Epithelial cell of esophagus (primary cell): ENCODE measurements at regions not wholly inside any gene's neighbourhood (a gene's known extent, or its start where the extent isn't known, plus 50 kb on each side); places are given as distances from the start of the nearest gene placed in this dataset.

Experiments used
- DNase-seq: peaks from one replicate; pipeline ENCODE4 v3.0.0; 2010; ENCODE audit warnings: low read depth
- H3K4me3 ChIP-seq: 2 replicates; pipeline ENCODE4 v1.5.1; 2011; ENCODE audit warnings: mild to moderate bottlenecking, low read length, control low read depth
- TF ChIP-seq, protein P1 (sequence below): IDR thresholded peaks from 2 replicates; pipeline ENCODE4 v1.5.1; 2011; ENCODE audit warnings: low read depth, mild to moderate bottlenecking, low read length, control low read depth, inconsistent platforms; ENCODE audit not compliant: insufficient read depth; ENCODE audit errors: missing control alignments

DNA sequence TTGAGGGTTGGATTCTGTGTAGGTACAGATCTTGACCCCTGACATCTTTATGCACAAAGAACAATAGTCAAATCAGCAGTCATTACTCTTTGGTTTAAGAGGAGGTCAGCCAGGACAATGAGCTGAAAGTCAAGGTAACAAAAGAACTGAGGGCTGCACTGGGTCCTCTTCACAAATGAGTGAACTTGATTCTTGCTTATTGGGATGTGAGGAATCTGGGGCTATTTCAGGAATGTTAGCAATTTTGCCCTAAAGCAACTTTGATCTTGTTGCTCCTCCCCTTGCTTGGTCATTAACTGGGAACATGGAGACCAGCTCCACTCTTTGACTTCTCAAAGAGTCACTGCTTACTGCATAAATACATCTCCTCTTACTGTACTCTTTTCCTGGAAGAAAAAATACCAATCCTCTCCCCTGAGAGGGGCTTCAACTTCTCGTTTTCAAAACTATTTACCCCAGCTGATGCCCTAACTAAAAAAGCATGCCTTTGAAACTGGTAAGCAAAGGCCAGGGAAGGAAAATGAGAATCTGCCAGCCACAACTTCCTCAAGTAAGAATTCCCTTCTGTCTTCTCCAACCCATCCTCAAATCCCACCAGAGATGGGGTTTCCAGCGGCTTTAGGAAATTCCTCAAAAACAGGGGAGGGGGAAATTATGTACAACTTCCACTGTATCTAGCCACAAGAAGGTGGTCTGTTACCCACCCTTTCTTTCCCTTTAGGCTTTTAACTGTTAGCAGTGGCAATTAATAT lies 368.3 kb downstream of the ENC1 start:
- TF ChIP-seq, protein P1, sequence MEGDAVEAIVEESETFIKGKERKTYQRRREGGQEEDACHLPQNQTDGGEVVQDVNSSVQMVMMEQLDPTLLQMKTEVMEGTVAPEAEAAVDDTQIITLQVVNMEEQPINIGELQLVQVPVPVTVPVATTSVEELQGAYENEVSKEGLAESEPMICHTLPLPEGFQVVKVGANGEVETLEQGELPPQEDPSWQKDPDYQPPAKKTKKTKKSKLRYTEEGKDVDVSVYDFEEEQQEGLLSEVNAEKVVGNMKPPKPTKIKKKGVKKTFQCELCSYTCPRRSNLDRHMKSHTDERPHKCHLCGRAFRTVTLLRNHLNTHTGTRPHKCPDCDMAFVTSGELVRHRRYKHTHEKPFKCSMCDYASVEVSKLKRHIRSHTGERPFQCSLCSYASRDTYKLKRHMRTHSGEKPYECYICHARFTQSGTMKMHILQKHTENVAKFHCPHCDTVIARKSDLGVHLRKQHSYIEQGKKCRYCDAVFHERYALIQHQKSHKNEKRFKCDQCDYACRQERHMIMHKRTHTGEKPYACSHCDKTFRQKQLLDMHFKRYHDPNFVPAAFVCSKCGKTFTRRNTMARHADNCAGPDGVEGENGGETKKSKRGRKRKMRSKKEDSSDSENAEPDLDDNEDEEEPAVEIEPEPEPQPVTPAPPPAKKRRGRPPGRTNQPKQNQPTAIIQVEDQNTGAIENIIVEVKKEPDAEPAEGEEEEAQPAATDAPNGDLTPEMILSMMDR = no peak

DNA sequence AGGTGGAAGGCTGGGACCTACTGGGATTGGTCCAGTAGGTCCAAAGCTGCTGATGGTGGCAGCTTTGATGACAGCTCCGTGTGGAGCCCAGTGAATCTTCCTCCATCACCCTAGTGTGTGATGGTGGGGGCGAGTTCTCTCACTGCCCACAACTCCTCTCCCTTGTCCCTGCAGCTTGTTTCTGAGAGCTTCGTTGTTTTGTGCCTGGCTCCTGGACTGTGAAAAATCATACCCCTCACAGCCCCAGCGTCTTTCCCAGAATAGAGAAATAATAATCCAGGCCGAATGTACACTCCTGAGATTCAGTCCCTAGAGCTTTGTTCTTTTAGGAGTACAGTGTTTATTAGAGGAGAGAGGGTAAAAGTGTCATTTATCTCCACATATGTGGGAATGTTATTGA lies 372.2 kb downstream of the ENC1 start:
- TF ChIP-seq, protein P1 = no peak
- no peak for DNase-seq
- no peak overlapping the region for H3K4me3 ChIP-seq

More for the DNA sequence above, 368.3 kb downstream of the ENC1 start:
- peak; percentile 48 for DNase-seq
- H3K4me3 ChIP-seq = no peak overlapping the region

DNA sequence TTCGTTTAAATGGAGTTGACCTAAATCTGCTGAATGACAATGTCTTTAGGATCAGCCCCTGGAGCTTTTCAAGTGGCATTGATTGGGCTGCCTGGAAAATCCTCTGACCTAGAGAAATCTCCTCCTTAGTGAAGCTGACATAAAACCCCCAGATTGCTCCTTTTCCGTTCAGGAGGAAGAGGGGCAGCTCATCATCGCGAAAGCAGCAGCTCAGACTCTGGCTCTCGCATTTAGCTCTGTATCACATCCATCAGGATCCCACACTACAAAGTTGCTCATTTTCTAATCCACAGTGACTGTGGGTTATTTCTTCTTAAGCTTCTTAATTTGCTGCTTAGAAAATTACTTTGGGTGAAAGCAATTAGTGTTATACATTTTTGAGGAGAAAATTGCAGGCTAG lies 373.7 kb downstream of the ENC1 start:
- TF ChIP-seq, protein P1 = no peak
- DNase-seq = no peak
- H3K4me3 ChIP-seq = no peak overlapping the region

DNA sequence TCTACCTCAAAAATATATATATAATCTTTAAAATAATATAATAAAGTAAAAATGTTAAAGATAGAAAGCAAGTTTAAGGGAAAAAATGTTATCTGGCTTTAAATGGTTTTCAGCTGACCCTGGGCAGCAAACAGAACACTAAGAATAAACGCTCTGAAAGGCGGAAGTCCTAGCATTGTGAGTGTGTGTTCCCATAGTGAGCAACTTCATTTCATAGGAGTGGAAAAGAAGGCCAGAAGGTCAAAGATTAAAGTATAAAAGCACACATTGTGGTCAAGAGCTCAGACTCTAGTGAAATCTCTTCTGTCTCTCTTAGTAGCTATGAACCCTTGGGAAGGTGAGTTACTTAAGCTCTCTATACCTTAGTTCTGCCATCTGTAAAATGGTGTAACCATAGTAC lies 374.4 kb downstream of the ENC1 start:
- TF ChIP-seq, protein P1 = no peak
- H3K4me3 ChIP-seq = no peak overlapping the region
- DNase-seq = no peak

DNA sequence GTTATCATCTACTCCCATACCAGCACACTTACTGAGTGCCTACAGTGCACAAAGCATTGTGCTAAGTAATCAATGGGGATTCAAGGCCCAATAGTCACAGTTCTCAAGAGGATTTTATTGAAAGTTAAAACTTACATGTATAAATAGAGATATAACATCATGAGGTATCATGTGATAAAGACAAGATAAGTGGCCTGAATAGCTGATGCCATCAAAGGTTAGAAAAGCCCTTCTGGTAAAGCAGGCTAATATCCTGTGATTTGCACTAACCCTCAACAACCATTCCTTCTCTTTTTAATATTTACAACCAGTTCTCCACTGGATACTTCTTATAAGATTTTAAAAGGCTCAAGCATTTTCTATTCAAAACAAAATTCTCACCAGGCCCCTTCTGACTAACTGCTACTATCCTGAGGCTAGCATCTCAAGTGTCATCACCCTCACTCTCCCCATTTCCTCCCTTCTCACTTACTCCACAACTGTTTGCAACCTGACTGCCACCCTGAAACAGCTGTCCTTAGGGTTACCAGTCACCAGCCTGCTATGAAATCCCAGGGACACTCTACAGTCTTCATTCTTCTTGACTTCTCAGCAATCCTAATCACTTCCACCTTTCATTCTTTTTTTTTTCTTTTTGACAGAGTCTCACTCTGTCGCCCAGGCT lies 377.9 kb downstream of the ENC1 start:
- TF ChIP-seq, protein P1 = no peak
- H3K4me3 ChIP-seq = no peak overlapping the region
- DNase-seq = peak; percentile 46

DNA sequence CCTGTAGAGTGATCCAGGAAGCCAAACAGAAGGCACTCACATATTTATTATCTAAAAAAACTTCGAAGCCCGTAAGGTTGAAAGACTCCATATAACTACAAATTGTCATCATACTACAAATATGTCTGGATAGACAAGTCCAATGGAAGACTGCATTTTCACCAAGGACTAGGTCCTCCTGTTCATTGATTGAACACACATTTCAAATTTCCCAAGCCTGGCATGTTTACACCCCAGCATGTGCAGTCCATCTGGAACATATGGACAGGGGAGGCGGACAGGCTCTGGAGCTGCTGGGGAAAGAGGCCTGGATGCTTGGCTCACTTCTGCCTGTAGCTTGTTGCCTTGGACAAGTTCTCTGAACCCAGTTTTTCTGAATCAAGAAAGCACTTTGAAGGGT lies 378.7 kb downstream of the ENC1 start:
- no peak for DNase-seq
- TF ChIP-seq, protein P1 = no peak
- no peak overlapping the region for H3K4me3 ChIP-seq

DNA sequence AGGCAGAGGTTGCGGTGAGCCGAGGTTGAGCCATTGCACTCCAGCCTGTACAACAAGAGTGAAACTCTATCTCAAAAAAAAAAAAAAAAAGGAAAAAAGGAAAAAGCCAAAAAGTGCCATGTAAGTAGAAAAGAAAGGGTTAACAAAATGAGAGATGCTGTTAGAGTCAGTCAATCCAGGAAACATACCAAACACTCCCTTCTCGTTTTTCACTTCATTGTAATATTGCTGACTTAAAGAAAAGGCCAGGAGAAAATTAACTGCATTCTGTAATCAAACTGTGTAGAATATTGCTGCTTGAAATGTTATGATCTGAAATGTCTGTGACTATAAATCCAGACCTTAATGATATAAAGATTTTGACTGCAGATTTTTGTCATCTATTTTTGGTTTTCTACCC lies 379.1 kb downstream of the ENC1 start:
- TF ChIP-seq, protein P1 = no peak
- no peak for DNase-seq
- H3K4me3 ChIP-seq = no peak overlapping the region
